Osteoblast (primary cell): ENCODE measurements at regions not wholly inside any gene's neighbourhood (a gene's known extent, or its start where the extent isn't known, plus 50 kb on each side); places are given as distances from the start of the nearest gene placed in this dataset.

ENCODE experiments used
- DNase-seq: peaks from one replicate; pipeline ENCODE4 v3.0.0; 2011; ENCODE audit warnings: low spot score, mixed read lengths; ENCODE audit not compliant: insufficient read length; ENCODE audit errors: missing footprints
- H2AFZ ChIP-seq: 2 replicates; pipeline ENCODE4 v1.6.0; 2011; ENCODE audit warnings: mild to moderate bottlenecking, low read length
- H3K27ac ChIP-seq: 2 replicates; pipeline ENCODE4 v1.5.1; 2011; ENCODE audit warnings: mild to moderate bottlenecking, low read depth, low read length, moderate library complexity
- H3K27me3 ChIP-seq: 2 replicates; pipeline ENCODE4 v1.6.0; 2012; ENCODE audit warnings: mild to moderate bottlenecking, control low read depth, inconsistent platforms, low read length, moderate library complexity; ENCODE audit not compliant: insufficient read depth
- H3K36me3 ChIP-seq: 2 replicates; pipeline ENCODE4 v1.5.1; 2011; ENCODE audit warnings: mild to moderate bottlenecking, low read length, control low read depth, moderate library complexity; ENCODE audit not compliant: insufficient read depth
- H3K4me1 ChIP-seq: 2 replicates; pipeline ENCODE4 v1.5.1; 2011; ENCODE audit warnings: mild to moderate bottlenecking, low read length, control low read depth, moderate library complexity; ENCODE audit not compliant: insufficient read depth
- H3K4me2 ChIP-seq: 2 replicates; pipeline ENCODE4 v1.6.0; 2011; ENCODE audit warnings: mild to moderate bottlenecking, low read length; ENCODE audit not compliant: insufficient read depth
- H3K4me3 ChIP-seq: fragments of 200-600 bp; sonication (generic); 3 replicates; pipeline ENCODE4 v1.5.1; 2012; ENCODE audit warnings: mild to moderate bottlenecking, low read length, inconsistent platforms; ENCODE audit not compliant: insufficient read depth
- H3K79me2 ChIP-seq: 2 replicates; pipeline ENCODE4 v1.6.0; 2012; ENCODE audit warnings: mild to moderate bottlenecking, low read length, control low read depth, inconsistent platforms; ENCODE audit not compliant: insufficient read depth
- H3K9me3 ChIP-seq: 2 replicates; pipeline ENCODE4 v1.5.1; 2011; ENCODE audit warnings: low read depth, low read length, control low read depth
- H4K20me1 ChIP-seq: 2 replicates; pipeline ENCODE4 v1.6.0; 2012; ENCODE audit warnings: mild to moderate bottlenecking, low read length, control low read depth; ENCODE audit not compliant: insufficient read depth
- TF ChIP-seq, protein P1 (sequence below): IDR thresholded peaks from 2 replicates; pipeline ENCODE4 v1.5.1; 2011; ENCODE audit warnings: mild to moderate bottlenecking, low read depth, low read length, moderate library complexity; ENCODE audit errors: extremely low read depth

DNA sequence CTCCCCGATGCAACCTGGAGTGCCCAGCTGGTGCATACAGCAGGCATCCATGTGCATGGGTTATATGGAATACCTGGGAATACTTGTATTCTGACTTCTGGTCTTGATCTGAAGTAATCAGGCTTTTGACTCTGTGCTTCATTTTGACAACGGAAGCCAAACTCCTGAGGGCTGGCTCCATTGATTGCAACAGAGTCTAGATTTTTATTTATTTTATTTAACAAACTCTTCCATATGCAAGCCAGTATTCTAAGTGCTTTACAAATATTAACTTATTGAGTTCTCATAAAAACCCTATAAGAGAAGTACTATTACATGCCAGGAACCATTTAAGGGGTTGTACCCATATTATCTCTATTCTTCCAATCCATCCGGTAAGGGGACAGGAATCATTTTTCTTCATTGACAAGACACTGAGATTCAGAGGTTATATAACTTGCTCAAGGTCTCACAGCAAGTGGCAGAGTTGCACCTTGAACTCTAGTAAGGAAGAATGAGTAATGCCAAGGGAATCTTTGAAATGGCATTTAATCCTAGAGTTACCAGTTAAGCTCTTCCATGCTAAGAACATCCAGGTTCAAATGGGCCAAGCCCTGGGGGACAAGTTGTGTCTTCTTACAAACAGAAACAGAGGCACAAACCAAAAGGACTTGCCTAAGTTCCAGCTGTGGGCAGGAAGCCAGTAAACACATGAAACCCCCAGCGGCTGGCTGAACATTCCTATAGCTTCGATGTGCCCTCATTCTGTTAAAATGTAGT, 241.0 kb downstream of the WDR11 start:
- no peaks in the 10 kb centered on the region for H4K20me1 ChIP-seq
- TF ChIP-seq, protein P1, sequence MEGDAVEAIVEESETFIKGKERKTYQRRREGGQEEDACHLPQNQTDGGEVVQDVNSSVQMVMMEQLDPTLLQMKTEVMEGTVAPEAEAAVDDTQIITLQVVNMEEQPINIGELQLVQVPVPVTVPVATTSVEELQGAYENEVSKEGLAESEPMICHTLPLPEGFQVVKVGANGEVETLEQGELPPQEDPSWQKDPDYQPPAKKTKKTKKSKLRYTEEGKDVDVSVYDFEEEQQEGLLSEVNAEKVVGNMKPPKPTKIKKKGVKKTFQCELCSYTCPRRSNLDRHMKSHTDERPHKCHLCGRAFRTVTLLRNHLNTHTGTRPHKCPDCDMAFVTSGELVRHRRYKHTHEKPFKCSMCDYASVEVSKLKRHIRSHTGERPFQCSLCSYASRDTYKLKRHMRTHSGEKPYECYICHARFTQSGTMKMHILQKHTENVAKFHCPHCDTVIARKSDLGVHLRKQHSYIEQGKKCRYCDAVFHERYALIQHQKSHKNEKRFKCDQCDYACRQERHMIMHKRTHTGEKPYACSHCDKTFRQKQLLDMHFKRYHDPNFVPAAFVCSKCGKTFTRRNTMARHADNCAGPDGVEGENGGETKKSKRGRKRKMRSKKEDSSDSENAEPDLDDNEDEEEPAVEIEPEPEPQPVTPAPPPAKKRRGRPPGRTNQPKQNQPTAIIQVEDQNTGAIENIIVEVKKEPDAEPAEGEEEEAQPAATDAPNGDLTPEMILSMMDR, result no peak
- H3K79me2 ChIP-seq, result no peaks in the 10 kb centered on the region
- H2AFZ ChIP-seq, result no peak overlapping the region
- no peaks in the 10 kb centered on the region for H3K36me3 ChIP-seq
- DNase-seq, result no peak
- no peaks in the 10 kb centered on the region for H3K9me3 ChIP-seq
- no peak overlapping the region for H3K4me2 ChIP-seq
- no peak overlapping the region for H3K4me3 ChIP-seq
- H3K4me1 ChIP-seq, result no peaks in the 10 kb centered on the region
- no peaks in the 10 kb centered on the region for H3K27me3 ChIP-seq
- H3K27ac ChIP-seq, result no peak overlapping the region

DNA sequence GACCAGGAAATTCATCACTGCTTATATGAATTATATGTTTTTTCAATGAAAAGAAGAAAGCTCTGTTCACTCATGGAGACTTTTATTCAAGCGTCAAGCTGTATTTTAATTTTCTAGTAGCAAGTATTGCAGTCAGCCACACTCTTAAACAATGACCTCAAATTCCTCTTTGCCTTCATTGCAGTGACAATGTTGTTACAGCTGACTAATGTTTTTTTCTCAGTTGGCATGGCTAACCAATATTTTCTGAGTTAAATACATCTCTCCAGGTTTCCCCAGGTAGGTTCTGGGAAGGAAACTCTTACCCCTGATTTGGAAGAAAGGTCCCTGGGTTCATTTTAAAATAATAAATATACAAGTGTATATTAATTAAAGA, 241.5 kb downstream of the WDR11 start:
- Histone ChIP-seq H2AFZ (no peak overlapping the region), H3K79me2 (no peaks in the 10 kb centered on the region), H3K4me2 (no peak overlapping the region), H3K27me3 (no peaks in the 10 kb centered on the region), H3K9me3 (no peaks in the 10 kb centered on the region), H3K27ac (no peak overlapping the region), H3K4me1 (no peaks in the 10 kb centered on the region), H3K4me3 (no peak overlapping the region), H3K36me3 (no peaks in the 10 kb centered on the region), H4K20me1 (no peaks in the 10 kb centered on the region)
- no peak for DNase-seq
- TF ChIP-seq, protein P1, result no peak

DNA sequence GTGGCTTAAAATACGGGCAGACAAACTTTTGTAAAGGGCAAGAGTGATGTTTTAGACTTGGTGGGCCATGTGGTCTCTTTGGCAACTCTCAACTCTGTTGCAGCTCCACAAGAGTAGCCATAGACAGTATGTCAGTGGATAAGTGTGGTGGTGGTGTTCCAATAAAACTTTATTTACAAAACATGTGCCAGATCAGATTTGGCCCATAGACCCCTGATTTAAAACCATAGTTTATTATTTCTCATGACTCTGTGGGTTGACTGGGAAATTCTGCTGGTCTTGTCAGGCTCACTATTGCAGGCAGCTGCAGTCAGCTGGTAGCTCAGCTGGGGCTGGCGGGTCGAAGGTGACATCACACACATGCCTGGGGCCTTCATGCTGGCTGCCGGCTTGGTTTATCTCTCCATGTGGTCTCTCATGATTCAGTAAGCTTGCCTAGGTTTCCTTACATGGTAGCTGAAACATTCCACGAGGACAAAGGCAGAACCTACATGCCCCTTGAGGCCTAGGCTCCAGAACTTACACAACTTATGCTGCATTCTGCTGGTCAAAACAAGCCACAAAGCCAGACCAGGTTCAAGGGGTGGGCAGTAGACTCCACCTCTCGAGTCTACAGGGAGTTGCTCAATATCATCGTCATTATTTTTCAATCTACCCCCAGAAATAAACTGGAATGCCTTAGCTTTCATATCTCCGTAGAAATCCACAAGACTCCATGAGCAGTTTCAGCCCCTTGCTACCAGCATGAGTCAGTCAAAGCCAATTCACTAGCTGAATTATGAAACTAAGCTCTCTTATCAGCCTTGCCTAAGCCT, 245.7 kb downstream of the WDR11 start:
- Histone ChIP-seq H3K36me3 (no peaks in the 10 kb centered on the region), H2AFZ (no peak overlapping the region), H3K4me1 (no peaks in the 10 kb centered on the region), H3K27ac (no peak overlapping the region), H3K27me3 (no peaks in the 10 kb centered on the region), H4K20me1 (no peaks in the 10 kb centered on the region), H3K79me2 (no peaks in the 10 kb centered on the region), H3K9me3 (no peaks in the 10 kb centered on the region), H3K4me2 (no peak overlapping the region), H3K4me3 (no peak overlapping the region)
- no peak for DNase-seq
- TF ChIP-seq, protein P1, result no peak

DNA sequence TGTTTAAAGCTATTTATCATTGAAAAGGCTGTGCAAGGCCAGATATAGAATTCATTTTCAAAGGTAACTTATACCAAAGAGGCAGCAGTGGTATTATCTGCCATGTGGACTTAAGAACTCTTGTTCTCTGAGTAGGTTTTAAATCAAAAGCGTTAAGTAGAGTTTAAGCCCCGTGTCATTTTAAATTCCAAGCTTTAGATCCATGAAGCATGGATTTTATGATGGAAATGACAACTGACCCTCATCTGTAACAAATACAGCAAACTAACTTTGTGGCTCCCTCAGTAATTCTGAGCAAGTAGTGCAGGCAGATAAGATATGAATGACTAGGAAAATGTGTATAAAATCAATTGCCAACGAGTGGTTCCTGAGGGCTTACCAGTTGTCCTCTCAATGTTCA, 247.0 kb downstream of the WDR11 start:
- Histone ChIP-seq H3K4me3 (no peak overlapping the region), H3K36me3 (no peaks in the 10 kb centered on the region), H3K9me3 (no peaks in the 10 kb centered on the region), H3K27me3 (no peaks in the 10 kb centered on the region), H3K4me1 (no peaks in the 10 kb centered on the region), H3K79me2 (no peaks in the 10 kb centered on the region), H3K27ac (no peak overlapping the region), H2AFZ (no peak overlapping the region), H3K4me2 (no peak overlapping the region), H4K20me1 (no peaks in the 10 kb centered on the region)
- no peak for DNase-seq
- TF ChIP-seq, protein P1, result no peak
